ENCODE measurements at regions not wholly inside any gene's neighbourhood (a gene's known extent, or its start where the extent isn't known, plus 50 kb on each side); places are given as distances from the start of the nearest gene placed in this dataset.

- Histone ChIP-seq H3K4me2 (peak overlapping the region; percentile 60), H3K4me1 (ENCODE audit: control insufficient read depth in 1 of 2, insufficient read depth in 2 of 2, low read depth in 1 of 2, low read length in 1 of 2) (peaks cover 7 to 16% of the 10 kb centered on the region in 2 experiments), H3K27ac (ENCODE audit: low read depth in 2 of 2, low read length in 1 of 2) (peak overlapping the region; percentile 50 to 88), H3K9me2 (no peaks in the 10 kb centered on the region), H3K9ac (peak overlapping the region; percentile 53; the same call in 1 of the 2 replicates), H3K4me3 (ENCODE audit: low read depth in 2 of 2, low read length in 1 of 2) (no peak overlapping the region), H4K20me1 (ENCODE audit: insufficient read depth) (no peaks in the 10 kb centered on the region), H3F3A (replicated peaks; ENCODE audit: insufficient read depth) (peaks cover 24% of the 10 kb centered on the region), H3K79me2 (ENCODE audit: insufficient read depth) (no peaks in the 10 kb centered on the region), H3K27me3 (ENCODE audit: insufficient read depth) (no peaks in the 10 kb centered on the region), H2AFZ (ENCODE audit: low read depth) (peak overlapping the region; percentile 62), H3K9me3 (no peaks in the 10 kb centered on the region), H3K36me3 (replicated peaks in 1 of 2; ENCODE audit: control insufficient read depth in 1 of 2, insufficient read depth in 2 of 2, low read length in 1 of 2) (no peaks in the 10 kb centered on the region)
- ChIA-PET CTCF (interaction anchor here (0.9 to 1.3 kb wide), 4 partner anchors 12 to 157 kb away, joined by 3 to 10 read pairs (median 3); partner anchors contain the start of gene FUT8), POLR2A (interaction anchor here (0.7 kb wide), 1 partner anchor 36 kb away, joined by 4 read pairs; no protein-coding TSS in a partner anchor)
- peak; percentile 40 for DNase-seq
- 91% methylated on average over 8 of the region's 8 CpGs for WGBS (ENCODE audit: low lambda C conversion rate)
- TF ChIP-seq GATA2 (CRISPR knock-in tag; IDR thresholded peaks at IDR 0.05) (peak; percentile 64), MXI1 (IDR thresholded peaks at IDR 0.05; ENCODE audit: low read depth, low read length) (no peak), SMC3 (IDR thresholded peaks at IDR 0.05; ENCODE audit: low read depth, low read length) (peak; percentile 15; the same call in 1 of the 2 replicates), RAD21 (IDR thresholded peaks at IDR 0.05; ENCODE audit: low read length) (peak; percentile 51), PBX3 (IDR thresholded peaks at IDR 0.05) (peak; percentile 42; the same call in 1 of the 2 replicates), CHD2 (IDR thresholded peaks at IDR 0.05; ENCODE audit: low read length, partially characterized antibody) (no peak)
Observed at GRCh38 chr14:65255583-65256461, 153.5 kb upstream of the MAX start.

- no peak overlapping the region for H3K4me2 ChIP-seq
- H2AFZ ChIP-seq (ENCODE audit: low read depth), result no peak overlapping the region
- TF ChIP-seq GABPA (IDR thresholded peaks at IDR 0.05; ENCODE audit: low read depth), result no peak
- no peak for TF ChIP-seq FOXM1 (IDR thresholded peaks at IDR 0.05; ENCODE audit: low read depth)
- no peak for TF ChIP-seq TCF12 (IDR thresholded peaks at IDR 0.05)
- TF ChIP-seq PBX3 (IDR thresholded peaks at IDR 0.05), result no peak
- TF ChIP-seq RFX5 (IDR thresholded peaks at IDR 0.05; ENCODE audit: low read length), result no peak
- no peak for TF ChIP-seq POLR2AphosphoS5 (IDR thresholded peaks at IDR 0.05; ENCODE audit: low read depth, low read length)
- no peak for TF ChIP-seq RXRA (IDR thresholded peaks at IDR 0.05; ENCODE audit: borderline replicate concordance, low read depth)
- TF ChIP-seq USF2 (IDR thresholded peaks at IDR 0.05; ENCODE audit: borderline replicate concordance, low read depth, low read length), result no peak
- TF ChIP-seq IRF3 (IDR thresholded peaks at IDR 0.05; ENCODE audit: low read depth, low read length), result no peak
- TF ChIP-seq REST (IDR thresholded peaks at IDR 0.05; ENCODE audit: low read depth, low read length), result no peak
- TF ChIP-seq CHD2 (IDR thresholded peaks at IDR 0.05; ENCODE audit: low read length, partially characterized antibody), result no peak
- TF ChIP-seq FOSL2 (IDR thresholded peaks at IDR 0.05; ENCODE audit: borderline replicate concordance, low read depth), result no peak
- no peak for TF ChIP-seq RAD21 (IDR thresholded peaks at IDR 0.05; ENCODE audit: low read length)
- no peaks in the 10 kb centered on the region for H3K9me3 ChIP-seq
- peak overlapping the region in 1 of 2 experiments; percentile 88; a peak in 1 of 4 replicates for H3K27ac ChIP-seq (ENCODE audit: low read depth in 2 of 2, low read length in 1 of 2)
- no peaks in the 10 kb centered on the region for H3K9me2 ChIP-seq
- ChIA-PET POLR2A (no interaction called here), CTCF (no interaction called here)
- H3K27me3 ChIP-seq (ENCODE audit: insufficient read depth), result no peaks in the 10 kb centered on the region
- no peak overlapping the region for H3K4me3 ChIP-seq (ENCODE audit: low read depth in 2 of 2, low read length in 1 of 2)
- WGBS (ENCODE audit: low lambda C conversion rate), result 94% methylated on average over 4 of the region's 4 CpGs
- peaks cover 7 to 16% of the 10 kb centered on the region in 2 experiments for H3K4me1 ChIP-seq (ENCODE audit: control insufficient read depth in 1 of 2, insufficient read depth in 2 of 2, low read depth in 1 of 2, low read length in 1 of 2)
- no peak overlapping the region for H3K9ac ChIP-seq
- H4K20me1 ChIP-seq (ENCODE audit: insufficient read depth), result no peaks in the 10 kb centered on the region
- no peak for DNase-seq
- no peaks in the 10 kb centered on the region for H3K79me2 ChIP-seq (ENCODE audit: insufficient read depth)
- H3K36me3 ChIP-seq (replicated peaks in 1 of 2; ENCODE audit: control insufficient read depth in 1 of 2, insufficient read depth in 2 of 2, low read length in 1 of 2), result no peaks in the 10 kb centered on the region
- H3F3A ChIP-seq (replicated peaks; ENCODE audit: insufficient read depth), result peaks cover 24% of the 10 kb centered on the region
Observed at GRCh38 chr14:65256714-65257113, 154.4 kb upstream of the MAX start.

Measured in SK-N-SH (cell line).